NCI-H146 treated with DMSO at 0.1 percent for 48 hours (cell line): ENCODE measurements at regions not wholly inside any gene's neighbourhood (a gene's known extent, or its start where the extent isn't known, plus 50 kb on each side); places are given as distances from the start of the nearest gene placed in this dataset.
"Not testable (repeated sequence)": the region's sequence is repeated elsewhere in the genome, so short reads cannot be mapped to it uniquely, and the experiment has no call there.

ENCODE experiments used
- DNase-seq: peaks from one replicate; lab custom pipeline; 2025; ENCODE audit not compliant: unreplicated experiment; lab: John Stamatoyannopoulos, UW

GRCh38 chr11:19627566-19627965 lies 85.1 kb upstream of the NAV2 start:
- no peak for DNase-seq

GRCh38 chr11:19625438-19625837 lies 87.2 kb upstream of the NAV2 start:
- no peak for DNase-seq

GRCh38 chr11:19617696-19618523 lies 94.7 kb upstream of the NAV2 start:
- no peak for DNase-seq

GRCh38 chr11:19615341-19616183 lies 97.1 kb upstream of the NAV2 start:
- DNase-seq: no peak

GRCh38 chr11:19614370-19614940 lies 98.2 kb upstream of the NAV2 start:
- DNase-seq: no peak

- DNase-seq: not testable (repeated sequence)
Observed at GRCh38 chr11:19612025-19612424, 100.6 kb upstream of the NAV2 start.

GRCh38 chr11:19607656-19608360 lies 104.8 kb upstream of the NAV2 start:
- DNase-seq: no peak

- DNase-seq: no peak
Observed at GRCh38 chr11:19606856-19607655, 105.6 kb upstream of the NAV2 start.

- DNase-seq: no peak
Observed at GRCh38 chr11:19605520-19606371, 106.9 kb upstream of the NAV2 start.

GRCh38 chr11:19604679-19605375 lies 107.8 kb upstream of the NAV2 start:
- no peak for DNase-seq

GRCh38 chr11:19603771-19604170 lies 108.9 kb upstream of the NAV2 start:
- DNase-seq: no peak

GRCh38 chr11:19602891-19603290 lies 109.7 kb upstream of the NAV2 start:
- no peak for DNase-seq

GRCh38 chr11:19602406-19602805 lies 110.2 kb upstream of the NAV2 start:
- no peak for DNase-seq

GRCh38 chr11:19601235-19601634 lies 111.4 kb upstream of the NAV2 start:
- DNase-seq: no peak

- DNase-seq: no peak
Observed at GRCh38 chr11:19599681-19600080, 113.0 kb upstream of the NAV2 start.

GRCh38 chr11:19598876-19599486 lies 113.7 kb upstream of the NAV2 start:
- DNase-seq: no peak

GRCh38 chr11:19598456-19598855 lies 114.2 kb upstream of the NAV2 start:
- DNase-seq: no peak

- DNase-seq: no peak
Observed at GRCh38 chr11:19597876-19598275, 114.8 kb upstream of the NAV2 start.
